ENCODE measurements at regions not wholly inside any gene's neighbourhood (a gene's known extent, or its start where the extent isn't known, plus 50 kb on each side); places are given as distances from the start of the nearest gene placed in this dataset.
"Not testable (repeated sequence)": the region's sequence is repeated elsewhere in the genome, so short reads cannot be mapped to it uniquely, and the experiment has no call there.

DNA sequence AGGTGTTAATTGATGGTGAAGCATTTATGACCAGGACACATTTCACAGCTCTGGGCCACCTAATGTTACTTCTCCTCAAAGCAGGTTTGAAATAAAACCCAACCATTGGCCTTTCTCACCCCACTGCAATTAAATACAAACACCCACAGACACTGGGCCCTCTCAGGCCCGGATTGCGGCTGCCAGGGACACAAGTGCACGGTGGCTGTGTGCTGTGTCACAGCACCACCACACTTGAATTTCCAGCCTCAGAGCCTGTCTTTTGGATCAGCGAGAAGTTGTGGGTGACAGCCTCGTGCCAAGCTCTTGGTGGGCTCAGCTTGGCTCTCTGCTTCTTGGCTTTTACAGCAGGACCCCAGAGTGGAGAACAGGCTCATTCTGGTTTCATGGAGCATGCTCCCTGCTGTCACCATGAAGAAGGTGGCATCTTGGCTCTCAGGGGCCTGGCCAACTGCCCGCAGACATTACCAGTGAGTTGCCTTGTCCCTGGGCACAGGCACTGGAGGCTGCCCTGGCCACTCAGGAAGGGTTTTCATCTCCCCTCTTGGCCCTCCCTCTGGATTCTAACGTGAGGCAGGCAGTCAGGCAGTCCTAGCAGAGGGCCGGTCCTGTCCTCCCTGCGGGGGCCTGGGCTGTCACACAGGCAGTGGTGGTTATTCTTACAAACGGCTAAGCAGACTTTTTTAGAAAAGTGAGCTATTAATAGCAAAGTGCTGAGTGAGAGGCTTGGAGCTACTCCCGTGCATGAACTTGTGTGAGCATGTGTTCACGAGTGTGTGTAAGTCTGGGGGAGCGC lies 234.5 kb downstream of the BCL2L11 start:
- not testable (repeated sequence) for H3K79me2 ChIP-seq (ENCODE audit: control insufficient read depth, low read length); H3K4me2 ChIP-seq (ENCODE audit: low read length); H3K9me3 ChIP-seq (ENCODE audit: control insufficient read depth, insufficient read depth, low read length); H4K20me1 ChIP-seq (ENCODE audit: control insufficient read depth, insufficient read depth, low read depth, low read length); H3K4me1 ChIP-seq (ENCODE audit: control insufficient read depth, low read length); H3K27ac ChIP-seq (ENCODE audit: low read depth, low read length); H3K4me3 ChIP-seq (ENCODE audit: low read length); H3K36me3 ChIP-seq (ENCODE audit: control insufficient read depth, low read length); H3K27me3 ChIP-seq (ENCODE audit: control insufficient read depth, low read length); H3K9me2 ChIP-seq (replicated peaks; ENCODE audit: control insufficient read depth, low read length); H3F3A ChIP-seq (ENCODE audit: control insufficient read depth, insufficient read depth)

DNA sequence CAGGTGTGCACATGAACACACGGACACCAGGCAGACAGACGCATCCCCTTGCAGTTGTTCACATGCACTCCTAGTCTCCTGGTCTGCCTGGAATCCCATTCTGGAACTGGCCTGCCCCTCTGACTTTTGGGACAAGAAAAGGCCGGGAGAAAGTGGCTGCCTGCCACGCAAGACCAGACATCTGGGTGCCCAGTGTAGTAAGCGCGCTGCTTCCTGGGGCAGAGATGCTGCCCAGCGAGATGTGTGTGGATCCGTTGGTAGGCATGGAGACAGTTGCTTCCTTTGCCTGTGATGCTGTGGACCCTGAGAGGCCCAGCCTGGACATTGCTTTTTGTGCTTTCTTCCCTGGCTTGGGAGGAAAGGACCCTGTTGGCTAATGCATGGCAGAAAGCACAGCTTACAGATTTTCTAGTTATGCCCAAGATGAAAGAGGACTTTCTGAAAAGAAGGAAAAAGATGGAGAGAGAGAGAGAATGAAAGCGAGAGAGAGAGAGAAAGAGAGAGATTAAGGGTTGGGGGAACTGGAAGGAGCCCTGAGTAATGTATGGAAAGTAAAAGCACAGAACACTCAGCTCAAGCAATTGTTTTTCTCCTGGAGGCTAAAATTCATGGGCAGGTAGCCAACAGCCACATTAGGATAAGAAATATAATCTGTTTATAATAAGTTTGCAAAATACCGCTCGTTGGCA lies 235.3 kb downstream of the BCL2L11 start:
- not testable (repeated sequence) for H3K4me2 ChIP-seq (ENCODE audit: low read length); H3K9me3 ChIP-seq (ENCODE audit: control insufficient read depth, insufficient read depth, low read length); H3K4me1 ChIP-seq (ENCODE audit: control insufficient read depth, low read length); H4K20me1 ChIP-seq (ENCODE audit: control insufficient read depth, insufficient read depth, low read depth, low read length); H3K36me3 ChIP-seq (ENCODE audit: control insufficient read depth, low read length); H3K4me3 ChIP-seq (ENCODE audit: low read length); H3K79me2 ChIP-seq (ENCODE audit: control insufficient read depth, low read length); H3F3A ChIP-seq (ENCODE audit: control insufficient read depth, insufficient read depth); H3K27me3 ChIP-seq (ENCODE audit: control insufficient read depth, low read length); H3K9me2 ChIP-seq (replicated peaks; ENCODE audit: control insufficient read depth, low read length); H3K27ac ChIP-seq (ENCODE audit: low read depth, low read length)

DNA sequence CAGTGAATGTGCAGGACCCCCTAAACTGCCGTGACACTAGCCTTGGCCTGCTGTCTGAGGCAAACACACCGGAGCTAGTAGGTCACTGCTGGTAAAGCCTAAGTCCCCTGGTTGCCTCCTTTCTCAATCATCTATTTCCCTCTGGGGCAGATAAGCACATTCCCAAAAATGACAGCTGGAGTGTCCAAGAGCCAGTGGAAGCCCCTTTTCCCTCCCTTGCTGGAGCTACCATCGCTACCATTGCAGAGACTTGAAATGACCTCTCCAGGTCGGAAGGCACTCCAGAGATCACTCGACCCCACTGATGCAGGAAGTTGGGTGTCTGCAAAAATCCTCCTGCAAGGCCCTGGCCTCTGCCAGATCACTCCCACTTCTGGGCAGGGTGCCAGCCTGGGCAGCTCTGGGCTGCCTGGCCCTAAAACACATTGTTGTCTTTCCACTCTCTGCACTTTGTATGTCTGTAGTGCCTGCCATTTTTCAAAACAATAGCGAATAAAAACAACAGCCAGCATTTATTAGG lies 235.9 kb downstream of the BCL2L11 start:
- H3K79me2 ChIP-seq (ENCODE audit: control insufficient read depth, low read length); H3K27ac ChIP-seq (ENCODE audit: low read depth, low read length); H3K4me1 ChIP-seq (ENCODE audit: control insufficient read depth, low read length); H4K20me1 ChIP-seq (ENCODE audit: control insufficient read depth, insufficient read depth, low read depth, low read length); H3K9me3 ChIP-seq (ENCODE audit: control insufficient read depth, insufficient read depth, low read length); H3K4me3 ChIP-seq (ENCODE audit: low read length); H3K9me2 ChIP-seq (replicated peaks; ENCODE audit: control insufficient read depth, low read length); H3K36me3 ChIP-seq (ENCODE audit: control insufficient read depth, low read length); H3K4me2 ChIP-seq (ENCODE audit: low read length); H3F3A ChIP-seq (ENCODE audit: control insufficient read depth, insufficient read depth); H3K27me3 ChIP-seq (ENCODE audit: control insufficient read depth, low read length): not testable (repeated sequence)

DNA sequence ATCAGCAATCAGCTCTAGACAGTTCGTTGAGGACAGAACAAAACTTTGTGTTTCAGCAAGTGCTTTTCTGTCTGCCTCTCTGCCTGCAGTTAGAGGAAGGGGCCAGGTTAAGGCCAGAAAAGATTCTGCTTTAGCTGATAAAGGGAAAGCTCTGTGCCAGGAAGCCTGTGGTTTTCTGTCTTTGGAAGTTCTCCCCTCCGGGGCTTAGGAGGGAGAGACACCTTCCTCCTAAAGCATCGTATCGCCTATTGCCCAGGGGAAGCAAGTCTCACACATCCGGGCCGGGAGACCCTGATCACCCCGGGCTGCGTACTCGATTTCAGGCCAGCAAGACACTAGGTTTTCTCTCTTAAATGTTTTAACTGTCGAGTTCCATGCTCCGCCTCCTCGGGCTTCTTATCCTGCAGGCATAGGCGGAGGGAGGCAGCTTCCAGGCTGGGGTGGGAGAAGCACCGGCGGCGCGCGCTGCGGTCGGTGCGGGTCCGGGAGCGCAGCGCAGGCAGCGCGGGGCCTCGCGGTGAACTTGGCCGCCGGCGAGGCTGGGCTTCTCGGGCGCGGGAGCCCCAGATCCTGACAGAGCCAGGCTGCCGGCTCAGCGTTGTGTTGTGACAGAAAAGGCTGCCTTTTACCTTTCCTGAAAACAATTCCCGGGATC lies 245.4 kb downstream of the BCL2L11 start:
- not testable (repeated sequence) for H3K79me2 ChIP-seq (ENCODE audit: control insufficient read depth, low read length); H3F3A ChIP-seq (ENCODE audit: control insufficient read depth, insufficient read depth); H3K36me3 ChIP-seq (ENCODE audit: control insufficient read depth, low read length); H3K27ac ChIP-seq (ENCODE audit: low read depth, low read length); H3K9me3 ChIP-seq (ENCODE audit: control insufficient read depth, insufficient read depth, low read length); H3K27me3 ChIP-seq (ENCODE audit: control insufficient read depth, low read length); H3K4me1 ChIP-seq (ENCODE audit: control insufficient read depth, low read length); H3K9me2 ChIP-seq (replicated peaks; ENCODE audit: control insufficient read depth, low read length); H3K4me2 ChIP-seq (ENCODE audit: low read length); H3K4me3 ChIP-seq (ENCODE audit: low read length); H4K20me1 ChIP-seq (ENCODE audit: control insufficient read depth, insufficient read depth, low read depth, low read length)

DNA sequence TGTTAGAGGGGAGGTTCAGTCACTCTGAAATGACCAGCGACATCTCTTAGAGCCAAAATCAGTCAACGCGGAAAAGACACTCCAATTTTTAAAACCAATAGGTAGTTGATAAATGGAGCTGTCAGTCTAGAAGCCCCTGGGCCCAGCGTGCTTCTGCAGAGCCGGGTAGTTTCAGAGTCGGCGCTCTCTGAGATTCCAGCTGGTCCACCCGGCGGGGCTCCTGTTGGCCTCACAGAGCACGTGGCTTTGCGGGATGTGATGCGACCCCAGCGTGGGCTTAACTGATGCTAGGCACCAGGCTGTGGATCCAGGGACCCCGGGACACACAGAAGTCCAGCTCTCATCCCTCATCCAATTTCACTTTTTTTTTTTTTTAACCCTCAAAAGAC lies 245.9 kb downstream of the BCL2L11 start:
- H4K20me1 ChIP-seq (ENCODE audit: control insufficient read depth, insufficient read depth, low read depth, low read length); H3F3A ChIP-seq (ENCODE audit: control insufficient read depth, insufficient read depth); H3K4me2 ChIP-seq (ENCODE audit: low read length); H3K9me2 ChIP-seq (replicated peaks; ENCODE audit: control insufficient read depth, low read length); H3K27me3 ChIP-seq (ENCODE audit: control insufficient read depth, low read length); H3K9me3 ChIP-seq (ENCODE audit: control insufficient read depth, insufficient read depth, low read length); H3K36me3 ChIP-seq (ENCODE audit: control insufficient read depth, low read length); H3K79me2 ChIP-seq (ENCODE audit: control insufficient read depth, low read length); H3K4me3 ChIP-seq (ENCODE audit: low read length); H3K4me1 ChIP-seq (ENCODE audit: control insufficient read depth, low read length); H3K27ac ChIP-seq (ENCODE audit: low read depth, low read length): not testable (repeated sequence)

DNA sequence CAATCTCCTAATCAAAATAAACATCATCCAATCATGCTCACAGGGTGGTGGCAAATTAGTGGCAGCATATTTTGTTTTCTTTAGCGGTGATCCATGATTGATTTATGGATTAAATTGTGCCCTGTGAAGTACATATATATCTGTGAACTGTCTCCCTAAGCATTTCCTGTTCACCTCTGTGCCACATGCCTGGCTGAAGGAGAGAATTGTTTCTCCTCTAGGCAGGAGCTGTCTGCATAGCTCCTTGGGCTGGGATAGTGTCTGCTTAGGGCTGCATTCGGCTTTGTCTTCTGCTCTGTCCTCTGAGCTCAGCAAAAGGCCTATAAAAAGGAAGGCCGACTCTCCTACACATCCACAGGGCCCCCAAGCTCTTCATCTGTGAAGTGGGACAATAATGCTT lies 246.4 kb downstream of the BCL2L11 start:
- not testable (repeated sequence) for H3K27ac ChIP-seq (ENCODE audit: low read depth, low read length); H3K27me3 ChIP-seq (ENCODE audit: control insufficient read depth, low read length); H3K9me2 ChIP-seq (replicated peaks; ENCODE audit: control insufficient read depth, low read length); H3F3A ChIP-seq (ENCODE audit: control insufficient read depth, insufficient read depth); H3K4me3 ChIP-seq (ENCODE audit: low read length); H3K36me3 ChIP-seq (ENCODE audit: control insufficient read depth, low read length); H3K79me2 ChIP-seq (ENCODE audit: control insufficient read depth, low read length); H3K9me3 ChIP-seq (ENCODE audit: control insufficient read depth, insufficient read depth, low read length); H3K4me1 ChIP-seq (ENCODE audit: control insufficient read depth, low read length); H4K20me1 ChIP-seq (ENCODE audit: control insufficient read depth, insufficient read depth, low read depth, low read length); H3K4me2 ChIP-seq (ENCODE audit: low read length)

DNA sequence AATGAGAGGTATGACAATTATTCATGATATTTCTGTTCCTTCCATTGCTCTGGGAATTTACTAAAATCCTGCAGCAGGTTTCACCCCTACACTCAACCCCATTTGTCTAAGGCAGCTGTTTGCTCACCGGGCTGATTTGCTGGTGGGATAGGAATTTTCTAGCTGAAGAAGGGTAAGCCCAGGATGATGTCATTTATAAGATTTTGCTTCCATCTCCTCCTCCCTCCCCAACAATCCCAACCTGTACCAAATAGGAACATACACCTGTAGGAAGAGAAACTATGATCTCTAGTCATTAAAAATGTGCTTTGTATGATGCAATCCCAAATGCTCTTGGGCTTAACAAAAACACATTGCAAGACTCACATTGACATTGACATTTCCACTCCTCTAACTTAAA lies 247.2 kb downstream of the BCL2L11 start:
- not testable (repeated sequence) for H3K27me3 ChIP-seq (ENCODE audit: control insufficient read depth, low read length); H3K27ac ChIP-seq (ENCODE audit: low read depth, low read length); H3K79me2 ChIP-seq (ENCODE audit: control insufficient read depth, low read length); H4K20me1 ChIP-seq (ENCODE audit: control insufficient read depth, insufficient read depth, low read depth, low read length); H3K4me1 ChIP-seq (ENCODE audit: control insufficient read depth, low read length); H3F3A ChIP-seq (ENCODE audit: control insufficient read depth, insufficient read depth); H3K9me3 ChIP-seq (ENCODE audit: control insufficient read depth, insufficient read depth, low read length); H3K36me3 ChIP-seq (ENCODE audit: control insufficient read depth, low read length); H3K4me3 ChIP-seq (ENCODE audit: low read length); H3K9me2 ChIP-seq (replicated peaks; ENCODE audit: control insufficient read depth, low read length); H3K4me2 ChIP-seq (ENCODE audit: low read length)

DNA sequence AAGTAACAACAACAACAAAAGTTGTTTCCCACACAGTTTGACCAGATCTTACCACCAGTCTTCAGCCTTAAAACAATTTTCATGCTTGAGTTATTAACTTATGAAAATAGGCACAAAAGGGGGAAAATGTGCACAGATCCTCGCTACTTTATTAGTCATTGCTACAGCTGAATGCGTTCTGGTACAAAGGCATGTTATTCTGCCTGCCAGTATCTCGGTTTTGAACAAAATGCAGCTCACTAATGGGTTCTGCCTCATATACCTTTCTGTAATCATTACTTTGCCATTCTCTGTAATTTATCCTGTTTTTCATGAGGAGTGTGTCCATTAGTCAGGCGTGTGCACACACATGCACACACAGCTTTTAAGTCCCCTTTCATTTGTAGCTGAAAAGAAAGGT lies 247.6 kb downstream of the BCL2L11 start:
- not testable (repeated sequence) for H3F3A ChIP-seq (ENCODE audit: control insufficient read depth, insufficient read depth); H3K36me3 ChIP-seq (ENCODE audit: control insufficient read depth, low read length); H4K20me1 ChIP-seq (ENCODE audit: control insufficient read depth, insufficient read depth, low read depth, low read length); H3K4me3 ChIP-seq (ENCODE audit: low read length); H3K27ac ChIP-seq (ENCODE audit: low read depth, low read length); H3K9me2 ChIP-seq (replicated peaks; ENCODE audit: control insufficient read depth, low read length); H3K79me2 ChIP-seq (ENCODE audit: control insufficient read depth, low read length); H3K4me2 ChIP-seq (ENCODE audit: low read length); H3K4me1 ChIP-seq (ENCODE audit: control insufficient read depth, low read length); H3K9me3 ChIP-seq (ENCODE audit: control insufficient read depth, insufficient read depth, low read length); H3K27me3 ChIP-seq (ENCODE audit: control insufficient read depth, low read length)

Data from DOHH2 (cell line).